SJCRH30 (cell line): ENCODE measurements at regions not wholly inside any gene's neighbourhood (a gene's known extent, or its start where the extent isn't known, plus 50 kb on each side); places are given as distances from the start of the nearest gene placed in this dataset.

Experiments used
- DNase-seq, 2 experiments: peaks; one replicate each; pipeline ENCODE4 v3.0.0-alpha.2; 2015 to 2020
- H3K27ac ChIP-seq: fragments of 250-450 bp; sonication (Bioruptor Pico); 2 replicates; pipeline ENCODE4 v1.5.1; 2020; ENCODE audit warnings: mild to moderate bottlenecking, moderate library complexity
- H3K27me3 ChIP-seq: fragments of 250-450 bp; sonication (Bioruptor Pico); 2 replicates; pipeline ENCODE4 v1.5.1; 2020; ENCODE audit warnings: mild to moderate bottlenecking, moderate library complexity
- H3K36me3 ChIP-seq: fragments of 250-450 bp; sonication (Bioruptor Pico); 2 replicates; pipeline ENCODE4 v1.5.1; 2020; ENCODE audit warnings: mild to moderate bottlenecking, moderate library complexity
- H3K4me1 ChIP-seq: fragments of 250-450 bp; sonication (Bioruptor Pico); 2 replicates; pipeline ENCODE4 v1.5.1; 2020; ENCODE audit warnings: mild to moderate bottlenecking, moderate library complexity
- H3K4me3 ChIP-seq: fragments of 250-450 bp; sonication (Bioruptor Pico); 2 replicates; pipeline ENCODE4 v1.5.1; 2020; ENCODE audit warnings: mild to moderate bottlenecking, moderate library complexity
- H3K9me3 ChIP-seq: fragments of 250-450 bp; sonication (Bioruptor Pico); replicated peaks from 2 replicates; pipeline ENCODE4 v1.5.1; 2020; ENCODE audit warnings: mild to moderate bottlenecking, moderate library complexity

- Histone ChIP-seq H3K36me3 (no peaks in the 10 kb centered on the region), H3K9me3 (no peaks in the 10 kb centered on the region), H3K4me3 (no peak overlapping the region), H3K27ac (no peak overlapping the region), H3K27me3 (no peaks in the 10 kb centered on the region), H3K4me1 (peaks cover 14% of the 10 kb centered on the region)
- DNase-seq, result peak in 1 of 2 experiments; percentile 8
Measured at GRCh38 chr14:46051796-46052195, 599.8 kb downstream of the RPL10L start.

GRCh38 chr14:46048127-46048526, 603.5 kb downstream of the RPL10L start:
- H3K27ac ChIP-seq, result no peak overlapping the region
- no peaks in the 10 kb centered on the region for H3K27me3 ChIP-seq
- H3K36me3 ChIP-seq, result no peaks in the 10 kb centered on the region
- DNase-seq, result peak; percentile 46 to 71
- no peaks in the 10 kb centered on the region for H3K4me1 ChIP-seq
- no peak overlapping the region for H3K4me3 ChIP-seq
- H3K9me3 ChIP-seq, result no peaks in the 10 kb centered on the region

- Histone ChIP-seq H3K36me3 (no peaks in the 10 kb centered on the region), H3K27ac (no peak overlapping the region), H3K9me3 (no peaks in the 10 kb centered on the region), H3K4me1 (no peaks in the 10 kb centered on the region), H3K27me3 (no peaks in the 10 kb centered on the region), H3K4me3 (no peak overlapping the region)
- no peak for DNase-seq
Measured at GRCh38 chr14:46036099-46036498, 615.5 kb downstream of the RPL10L start.

GRCh38 chr14:46034305-46034704, 617.3 kb downstream of the RPL10L start:
- no peaks in the 10 kb centered on the region for H3K27me3 ChIP-seq
- no peak overlapping the region for H3K27ac ChIP-seq
- H3K4me1 ChIP-seq, result no peaks in the 10 kb centered on the region
- no peaks in the 10 kb centered on the region for H3K36me3 ChIP-seq
- DNase-seq, result no peak
- no peak overlapping the region for H3K4me3 ChIP-seq
- H3K9me3 ChIP-seq, result no peaks in the 10 kb centered on the region

- Histone ChIP-seq H3K9me3 (no peaks in the 10 kb centered on the region), H3K4me1 (no peaks in the 10 kb centered on the region), H3K27me3 (no peaks in the 10 kb centered on the region), H3K27ac (no peak overlapping the region), H3K4me3 (no peak overlapping the region), H3K36me3 (no peaks in the 10 kb centered on the region)
- no peak for DNase-seq
Measured at GRCh38 chr14:46018846-46019420, 632.6 kb downstream of the RPL10L start.

- H3K4me1 ChIP-seq, result no peaks in the 10 kb centered on the region
- no peaks in the 10 kb centered on the region for H3K27me3 ChIP-seq
- no peaks in the 10 kb centered on the region for H3K9me3 ChIP-seq
- DNase-seq, result no peak
- no peak overlapping the region for H3K27ac ChIP-seq
- no peaks in the 10 kb centered on the region for H3K36me3 ChIP-seq
- no peak overlapping the region for H3K4me3 ChIP-seq
Measured at GRCh38 chr14:46008348-46008747, 643.2 kb downstream of the RPL10L start.

- H3K27me3 ChIP-seq, result no peaks in the 10 kb centered on the region
- no peak overlapping the region for H3K27ac ChIP-seq
- H3K4me3 ChIP-seq, result no peak overlapping the region
- no peaks in the 10 kb centered on the region for H3K36me3 ChIP-seq
- no peaks in the 10 kb centered on the region for H3K9me3 ChIP-seq
- no peaks in the 10 kb centered on the region for H3K4me1 ChIP-seq
- no peak for DNase-seq
Measured at GRCh38 chr14:45998554-45998953, 653.0 kb downstream of the RPL10L start.

GRCh38 chr14:45990252-45990651, 661.3 kb downstream of the RPL10L start:
- no peak overlapping the region for H3K4me3 ChIP-seq
- no peaks in the 10 kb centered on the region for H3K36me3 ChIP-seq
- no peak overlapping the region for H3K27ac ChIP-seq
- peak in 1 of 2 experiments; percentile 22 for DNase-seq
- no peaks in the 10 kb centered on the region for H3K27me3 ChIP-seq
- no peaks in the 10 kb centered on the region for H3K9me3 ChIP-seq
- H3K4me1 ChIP-seq, result no peaks in the 10 kb centered on the region

- DNase-seq, result no peak
- no peaks in the 10 kb centered on the region for H3K9me3 ChIP-seq
- H3K27ac ChIP-seq, result no peak overlapping the region
- no peaks in the 10 kb centered on the region for H3K27me3 ChIP-seq
- H3K36me3 ChIP-seq, result no peaks in the 10 kb centered on the region
- H3K4me1 ChIP-seq, result no peaks in the 10 kb centered on the region
- H3K4me3 ChIP-seq, result no peak overlapping the region
Measured at GRCh38 chr14:45976001-45976400, 675.6 kb downstream of the RPL10L start.

GRCh38 chr14:45972416-45972815, 679.2 kb downstream of the RPL10L start:
- no peak for DNase-seq
- Histone ChIP-seq H3K4me1 (no peaks in the 10 kb centered on the region), H3K36me3 (no peaks in the 10 kb centered on the region), H3K9me3 (no peaks in the 10 kb centered on the region), H3K27me3 (no peaks in the 10 kb centered on the region), H3K4me3 (no peak overlapping the region), H3K27ac (no peak overlapping the region)

- H3K27me3 ChIP-seq, result no peaks in the 10 kb centered on the region
- peak in 1 of 2 experiments; percentile 15 for DNase-seq
- no peaks in the 10 kb centered on the region for H3K9me3 ChIP-seq
- H3K4me1 ChIP-seq, result no peaks in the 10 kb centered on the region
- H3K27ac ChIP-seq, result no peak overlapping the region
- no peak overlapping the region for H3K4me3 ChIP-seq
- no peaks in the 10 kb centered on the region for H3K36me3 ChIP-seq
Measured at GRCh38 chr14:45970621-45971020, 681.0 kb downstream of the RPL10L start.

GRCh38 chr14:45968037-45968436, 683.5 kb downstream of the RPL10L start:
- H3K4me3 ChIP-seq, result no peak overlapping the region
- no peaks in the 10 kb centered on the region for H3K4me1 ChIP-seq
- H3K27ac ChIP-seq, result no peak overlapping the region
- no peaks in the 10 kb centered on the region for H3K36me3 ChIP-seq
- H3K27me3 ChIP-seq, result no peaks in the 10 kb centered on the region
- no peaks in the 10 kb centered on the region for H3K9me3 ChIP-seq
- DNase-seq, result no peak

- DNase-seq, result no peak
- Histone ChIP-seq H3K27me3 (no peaks in the 10 kb centered on the region), H3K36me3 (no peaks in the 10 kb centered on the region), H3K4me1 (peaks cover 8% of the 10 kb centered on the region), H3K9me3 (no peaks in the 10 kb centered on the region), H3K27ac (no peak overlapping the region), H3K4me3 (no peak overlapping the region)
Measured at GRCh38 chr14:45949479-45949878, 696.5 kb upstream of the MIS18BP1 start.

- Histone ChIP-seq H3K36me3 (no peaks in the 10 kb centered on the region), H3K27ac (no peak overlapping the region), H3K9me3 (no peaks in the 10 kb centered on the region), H3K27me3 (no peaks in the 10 kb centered on the region), H3K4me3 (no peak overlapping the region), H3K4me1 (peaks cover 8% of the 10 kb centered on the region)
- peak in 1 of 2 experiments; percentile 28 for DNase-seq
Measured at GRCh38 chr14:45947830-45948229, 694.8 kb upstream of the MIS18BP1 start.

GRCh38 chr14:45946251-45946650, 693.2 kb upstream of the MIS18BP1 start:
- peak; percentile 25 to 71 for DNase-seq
- no peak overlapping the region for H3K27ac ChIP-seq

GRCh38 chr14:45940318-45940717, 687.3 kb upstream of the MIS18BP1 start:
- Histone ChIP-seq H3K9me3 (no peaks in the 10 kb centered on the region), H3K27ac (no peak overlapping the region), H3K4me1 (no peaks in the 10 kb centered on the region), H3K36me3 (no peaks in the 10 kb centered on the region), H3K4me3 (no peak overlapping the region), H3K27me3 (no peaks in the 10 kb centered on the region)
- DNase-seq, result no peak

More at GRCh38 chr14:45946251-45946650, 693.2 kb upstream of the MIS18BP1 start:
- H3K36me3 ChIP-seq, result no peaks in the 10 kb centered on the region
- no peaks in the 10 kb centered on the region for H3K27me3 ChIP-seq
- H3K4me1 ChIP-seq, result peaks cover 8% of the 10 kb centered on the region
- no peak overlapping the region for H3K4me3 ChIP-seq
- H3K9me3 ChIP-seq, result no peaks in the 10 kb centered on the region
